IMR-90 (cell line): ENCODE measurements at regions not wholly inside any gene's neighbourhood (a gene's known extent, or its start where the extent isn't known, plus 50 kb on each side); places are given as distances from the start of the nearest gene placed in this dataset.

Experiments
- ATAC-seq: fragments of 200-7000 bp; cut with Tn5 transposase; 2 replicates; pipeline ENCODE4 v1.9.1; 2020; ENCODE audit warnings: low read depth, mild to moderate bottlenecking, moderate library complexity
- BruUV-seq: library from RNA; stranded (reverse); fragments of 400-500 nt; replicated peaks from 2 replicates; lab custom pipeline; 2021; lab: Mats Ljungman, UMichigan
- CTCF ChIA-PET: fragments of 300-600 bp; formaldehyde crosslinking; extraction: SDS; loops from one replicate; lab custom pipeline; 2021; ENCODE audit warnings: antibody characterized with exemption; lab: Yijun Ruan, JAX
- POLR2A ChIA-PET: fragments of 300-600 bp; sonication (Branson Sonifier 250); formaldehyde crosslinking; loops from one replicate; lab custom pipeline; 2022; ENCODE audit warnings: antibody characterized with exemption; ENCODE audit not compliant: unreplicated experiment; lab: Charles Lee
- DNase-seq: peaks from one replicate; pipeline ENCODE4 v3.0.0; 2013
- H2AFZ ChIP-seq: replicated peaks from 2 replicates; pipeline ENCODE3; 2013; ENCODE audit warnings: low read length, mild to moderate bottlenecking; ENCODE audit not compliant: poor library complexity
- H2AK5ac ChIP-seq: 2 replicates; pipeline ENCODE4 v1.6.1; 2013; ENCODE audit warnings: low read depth, low read length, inconsistent platforms
- H2AK9ac ChIP-seq: replicated peaks from 2 replicates; pipeline ENCODE3; 2013; ENCODE audit warnings: mild to moderate bottlenecking, low read depth, low read length, moderate library complexity; ENCODE audit not compliant: poor library complexity
- H2BK120ac ChIP-seq: 2 replicates; pipeline ENCODE4 v1.6.1; 2013; ENCODE audit warnings: low read depth, low read length, inconsistent platforms
- H2BK15ac ChIP-seq: 3 replicates; pipeline ENCODE4 v1.6.1; 2013; ENCODE audit warnings: low read depth, low read length, inconsistent platforms
- H2BK20ac ChIP-seq: 2 replicates; pipeline ENCODE4 v1.6.1; 2013; ENCODE audit warnings: low read depth, mild to moderate bottlenecking, inconsistent platforms, low read length, moderate library complexity
- H2BK5ac ChIP-seq: 2 replicates; pipeline ENCODE4 v1.6.1; 2013; ENCODE audit warnings: mild to moderate bottlenecking, low read depth, low read length, inconsistent platforms; ENCODE audit not compliant: poor library complexity, severe bottlenecking
- H3K14ac ChIP-seq: replicated peaks from 2 replicates; pipeline ENCODE4 v1.6.1; 2013; ENCODE audit warnings: low read depth, low read length, inconsistent platforms
- H3K18ac ChIP-seq: 2 replicates; pipeline ENCODE4 v1.6.1; 2013; ENCODE audit warnings: low read depth, low read length, control low read depth
- H3K23ac ChIP-seq: 2 replicates; pipeline ENCODE4 v1.6.1; 2013; ENCODE audit warnings: low read depth, low read length, inconsistent platforms
- H3K27ac ChIP-seq: 2 replicates; pipeline ENCODE4 v1.5.1; 2013; ENCODE audit warnings: mild to moderate bottlenecking, control low read depth, low read length; ENCODE audit not compliant: insufficient read depth
- H3K27me3 ChIP-seq: 2 replicates; pipeline ENCODE4 v1.6.1; 2013; ENCODE audit warnings: low read length; ENCODE audit not compliant: control insufficient read depth, insufficient read depth
- H3K36me3 ChIP-seq: 2 replicates; pipeline ENCODE4 v1.6.1; 2013; ENCODE audit warnings: low read length, mixed read lengths; ENCODE audit not compliant: control insufficient read depth, insufficient read depth
- H3K4ac ChIP-seq: 2 replicates; pipeline ENCODE4 v1.6.1; 2013; ENCODE audit warnings: low read depth, low read length, inconsistent platforms
- H3K4me1 ChIP-seq: 2 replicates; pipeline ENCODE4 v1.6.1; 2013; ENCODE audit warnings: low read length, mixed read lengths; ENCODE audit not compliant: control insufficient read depth, insufficient read depth
- H3K4me2 ChIP-seq: 2 replicates; pipeline ENCODE4 v1.6.1; 2013; ENCODE audit warnings: low read depth, mild to moderate bottlenecking, control low read depth, low read length, moderate library complexity
- H3K4me3 ChIP-seq: 2 replicates; pipeline ENCODE4 v1.5.1; 2013; ENCODE audit warnings: low read depth, mild to moderate bottlenecking, control low read depth, low read length, moderate library complexity; ENCODE audit not compliant: insufficient read depth
- H3K56ac ChIP-seq: 2 replicates; pipeline ENCODE4 v1.6.1; 2013; ENCODE audit warnings: low read length, inconsistent platforms; ENCODE audit not compliant: insufficient read depth; ENCODE audit errors: extremely low read depth
- H3K79me1 ChIP-seq, 2 experiments: 2 replicates each; pipeline ENCODE4 v1.6.1; 2013; ENCODE audit warnings: low read length in 2 of 2, inconsistent platforms in 1 of 2, low read depth in 1 of 2
- H3K9ac ChIP-seq: 2 replicates; pipeline ENCODE4 v1.6.1; 2013; ENCODE audit warnings: low read depth, low read length, control low read depth
- H3K9me1 ChIP-seq: 2 replicates; pipeline ENCODE4 v1.6.1; 2013; ENCODE audit warnings: low read length, inconsistent platforms; ENCODE audit not compliant: insufficient read depth
- H3K9me3 ChIP-seq: 2 replicates; pipeline ENCODE4 v1.6.1; 2013; ENCODE audit warnings: low read length; ENCODE audit not compliant: control insufficient read depth, insufficient read depth
- H4K20me1 ChIP-seq: 2 replicates; pipeline ENCODE4 v1.6.1; 2013; ENCODE audit warnings: low read length, inconsistent platforms; ENCODE audit not compliant: insufficient read depth
- H4K5ac ChIP-seq: 2 replicates; pipeline ENCODE4 v1.6.1; 2013; ENCODE audit warnings: mild to moderate bottlenecking, low read depth, low read length, control low read depth
- H4K8ac ChIP-seq, 2 experiments: 2 replicates each; pipeline ENCODE4 v1.6.1; 2013; ENCODE audit warnings: low read depth in 2 of 2, low read length in 2 of 2, control low read depth in 1 of 2, inconsistent platforms in 1 of 2
- H4K91ac ChIP-seq: 2 replicates; pipeline ENCODE4 v1.6.1; 2013; ENCODE audit warnings: low read depth, low read length, inconsistent platforms; ENCODE audit not compliant: insufficient read depth
- BHLHE40 ChIP-seq: fragments of 150-350 bp; IDR thresholded peaks from 2 replicates; pipeline ENCODE4 v1.6.1; 2016; ENCODE audit warnings: mild to moderate bottlenecking, low read depth, low read length
- CEBPB ChIP-seq: IDR thresholded peaks from 2 replicates; pipeline ENCODE4 v1.6.1; 2012; ENCODE audit warnings: low read depth, low read length, improper control_type of control experiment
- CTCF ChIP-seq: conservative IDR thresholded peaks from 2 replicates; pipeline ENCODE4 v1.5.1; 2012; ENCODE audit warnings: mild to moderate bottlenecking, low read depth, low read length, improper control_type of control experiment
- ELK1 ChIP-seq: fragments of 150-350 bp; IDR thresholded peaks from 2 replicates; pipeline ENCODE4 v1.6.1; 2016; ENCODE audit warnings: low read depth, mild to moderate bottlenecking, low read length, moderate library complexity, borderline replicate concordance
- FOS ChIP-seq: fragments of 150-350 bp; IDR thresholded peaks from 2 replicates; pipeline ENCODE4 v1.6.1; 2016; ENCODE audit warnings: low read depth, low read length
- MAFK ChIP-seq: IDR thresholded peaks from 2 replicates; pipeline ENCODE4 v1.6.1; 2012; ENCODE audit warnings: low read depth, low read length, improper control_type of control experiment
- MAZ ChIP-seq: IDR thresholded peaks from 2 replicates; pipeline ENCODE4 v1.6.1; 2012; ENCODE audit warnings: low read depth, mild to moderate bottlenecking, low read length, improper control_type of control experiment, moderate library complexity, borderline replicate concordance
- MXI1 ChIP-seq: IDR thresholded peaks from 2 replicates; pipeline ENCODE4 v1.6.1; 2012; ENCODE audit warnings: low read depth, mild to moderate bottlenecking, low read length, moderate library complexity, borderline replicate concordance
- NFE2L2 ChIP-seq: fragments of 150-350 bp; IDR thresholded peaks from 2 replicates; pipeline ENCODE4 v1.6.1; 2016; ENCODE audit warnings: low read depth, mild to moderate bottlenecking, low read length
- POLR2A ChIP-seq: IDR thresholded peaks from 2 replicates; pipeline ENCODE4 v1.6.1; 2012; ENCODE audit warnings: mild to moderate bottlenecking, low read depth, low read length
- RAD21 ChIP-seq: IDR thresholded peaks from 2 replicates; pipeline ENCODE4 v1.6.1; 2012; ENCODE audit warnings: low read length, improper control_type of control experiment
- RCOR1 ChIP-seq: IDR thresholded peaks from 2 replicates; pipeline ENCODE4 v1.6.1; 2012; ENCODE audit warnings: mild to moderate bottlenecking, low read length, improper control_type of control experiment; ENCODE audit not compliant: insufficient replicate concordance
- RFX5 ChIP-seq: IDR thresholded peaks from 2 replicates; pipeline ENCODE4 v1.8.0; 2012; ENCODE audit warnings: low read depth, mild to moderate bottlenecking, low read length, moderate library complexity
- dilution Hi-C: fragments of 300-500 bp; cut with HindIII; formaldehyde crosslinking; loops from one replicate; pipeline ENCODE4 v1.14.3; 2018; ENCODE audit warnings: low sequenced_read_pairs; ENCODE audit not compliant: unreplicated experiment
- in situ Hi-C: fragments of 300-500 bp; cut with MboI; formaldehyde crosslinking; loops from 3 replicates; pipeline ENCODE4 v1.14.3; 2019; ENCODE audit warnings: low sequenced_read_pairs, inconsistent platforms, mixed read lengths
- intact Hi-C: fragments of 100-400 bp; cut with micrococcal nuclease; formaldehyde crosslinking; loops from 2 replicates; pipeline ENCODE4 v1.10.0; 2022

GRCh38 chr11:26027887-26028286 lies 304.0 kb upstream of the ANO3 start:
- Histone ChIP-seq H3K4me3 (no peak overlapping the region), H3K4me1 (peaks cover 3% of the 10 kb centered on the region), H3K4me2 (no peak overlapping the region), H3K23ac (peak overlapping the region; percentile 64; the same call in 1 of the 2 replicates), H3K18ac (peak overlapping the region; percentile 91; the same call in 1 of the 2 replicates), H3K56ac (no peak overlapping the region), H2BK15ac (peak overlapping the region; percentile 35; the same call in 2 of the 3 replicates), H3K4ac (peak overlapping the region; percentile 82), H3K27me3 (no peaks in the 10 kb centered on the region), H3K9me3 (no peaks in the 10 kb centered on the region), H2BK5ac (no peak overlapping the region), H2AK5ac (peak overlapping the region; percentile 61), H2AK9ac (no peak overlapping the region), H4K8ac (peak overlapping the region in 1 of 2 experiments; percentile 60; a peak in 1 of 4 replicates), H3K9ac (no peak overlapping the region), H3K9me1 (peaks cover 3% of the 10 kb centered on the region), H2BK120ac (peak overlapping the region; percentile 66), H4K20me1 (no peaks in the 10 kb centered on the region), H3K36me3 (no peaks in the 10 kb centered on the region), H3K14ac (peak overlapping the region; percentile 54; the same call in 1 of the 2 replicates), H4K5ac (peak overlapping the region; percentile 85; the same call in 1 of the 2 replicates), H2AFZ (no peak overlapping the region), H3K27ac (peak overlapping the region; percentile 83; the same call in 1 of the 2 replicates), H3K79me1 (no peaks in the 10 kb centered on the region), H4K91ac (peak overlapping the region; percentile 79; the same call in 1 of the 2 replicates), H2BK20ac (peak overlapping the region; percentile 77)
- no TSS peak for BruUV-seq
- in situ Hi-C loops, result no loop called here
- intact Hi-C loops, result no loop called here
- DNase-seq (no peak), ATAC-seq (no peak)
- ChIA-PET POLR2A (no interaction called here), CTCF (no interaction called here)
- dilution Hi-C loops, result no loop called here
- TF ChIP-seq BHLHE40 (no peak), RFX5 (no peak), FOS (no peak), RCOR1 (no peak), CTCF (no peak), CEBPB (no peak), NFE2L2 (no peak), RAD21 (no peak), MAZ (no peak), POLR2A (no peak), ELK1 (no peak), MAFK (no peak), MXI1 (no peak)
